Stimulated activated CD8-positive, alpha-beta memory T cell treated with anti-CD3 and anti-CD28 coated beads, Interleukin-12 subunit alpha, Interleukin-12 subunit beta, amount 100 ng/mL, for 24 hours (primary cell): ENCODE measurements at regions not wholly inside any gene's neighbourhood (a gene's known extent, or its start where the extent isn't known, plus 50 kb on each side); places are given as distances from the start of the nearest gene placed in this dataset.

Experiments used
- DNase-seq: peaks from one replicate; pipeline ENCODE4 v3.0.0-alpha.2; 2020; ENCODE audit errors: extremely low read depth

DNA sequence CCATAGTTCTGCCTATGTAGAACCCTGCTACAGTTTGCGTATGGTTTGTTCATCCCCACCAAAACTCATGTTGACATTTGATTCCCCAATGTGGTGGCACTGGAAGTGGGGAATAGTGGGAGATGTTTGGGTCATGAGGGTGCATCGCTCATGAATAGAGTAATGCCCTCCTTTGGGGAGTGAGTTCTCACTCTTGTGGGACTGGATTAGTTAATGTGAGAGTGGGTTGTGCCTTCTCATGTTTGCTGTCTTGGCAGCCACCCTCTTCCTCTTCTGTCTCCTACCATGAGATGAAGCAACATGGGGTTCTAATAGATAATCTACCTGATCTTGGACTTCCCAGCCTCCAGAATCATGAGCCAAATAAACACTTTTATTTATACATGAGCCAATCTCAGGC lies 237.2 kb upstream of the APCDD1 start:
- no peak for DNase-seq

DNA sequence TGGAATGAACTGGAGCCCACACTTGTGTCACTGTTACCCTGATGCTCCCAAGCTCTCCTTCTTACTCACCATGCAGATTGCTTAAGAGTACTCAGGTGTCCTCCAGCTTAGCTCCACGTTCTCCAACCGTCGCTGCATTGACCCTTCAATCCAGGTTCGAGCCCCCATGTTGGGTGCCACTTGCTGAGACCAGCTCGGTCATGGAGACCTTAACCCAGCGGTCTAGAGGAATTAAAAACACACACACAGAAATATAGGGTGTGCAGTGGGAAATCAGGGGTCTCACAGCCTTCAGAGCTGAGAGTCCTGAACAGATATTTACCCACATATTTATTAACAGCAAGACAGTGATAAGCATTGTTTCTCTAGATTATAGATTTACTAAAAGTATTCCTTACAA lies 229.1 kb upstream of the APCDD1 start:
- DNase-seq: no peak

DNA sequence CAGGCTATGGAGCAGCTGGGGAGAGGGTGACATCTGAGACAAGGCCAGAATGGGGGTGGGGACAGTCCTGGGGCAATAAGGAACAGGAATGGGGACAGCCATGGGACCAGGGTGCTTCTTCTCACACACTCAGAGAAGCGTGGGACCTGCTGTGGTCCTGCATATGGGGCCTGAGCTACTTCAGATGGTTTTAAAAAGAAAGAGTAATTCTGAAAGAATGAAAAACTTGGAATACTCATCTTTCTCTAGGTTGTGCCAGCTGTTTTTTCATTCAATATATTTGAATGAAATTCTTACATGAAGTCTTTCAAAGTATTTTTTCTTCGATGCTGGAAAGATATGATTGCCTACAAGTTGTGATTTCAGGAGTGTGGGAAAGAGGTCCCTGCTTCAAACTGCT lies 227.5 kb upstream of the APCDD1 start:
- no peak for DNase-seq

DNA sequence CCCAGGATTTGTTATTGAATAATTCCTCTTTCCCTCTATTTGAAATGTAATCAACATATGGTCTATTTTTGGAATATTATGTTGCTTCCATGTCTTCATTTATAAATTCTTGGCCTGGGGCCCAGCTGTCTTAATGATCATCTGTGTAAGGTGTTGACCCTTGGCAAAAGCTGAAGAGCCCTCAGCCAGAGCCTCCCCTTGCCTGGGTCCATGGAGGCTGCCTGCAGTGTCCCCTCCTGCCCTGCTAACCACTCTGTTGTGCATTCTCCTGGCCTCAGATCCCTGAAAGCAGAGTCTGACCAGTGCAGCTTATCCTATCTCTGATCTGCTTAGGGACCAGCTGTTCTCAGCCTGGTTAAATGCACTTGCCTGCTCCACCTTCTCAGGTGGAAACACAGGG lies 226.1 kb upstream of the APCDD1 start:
- DNase-seq: no peak

DNA sequence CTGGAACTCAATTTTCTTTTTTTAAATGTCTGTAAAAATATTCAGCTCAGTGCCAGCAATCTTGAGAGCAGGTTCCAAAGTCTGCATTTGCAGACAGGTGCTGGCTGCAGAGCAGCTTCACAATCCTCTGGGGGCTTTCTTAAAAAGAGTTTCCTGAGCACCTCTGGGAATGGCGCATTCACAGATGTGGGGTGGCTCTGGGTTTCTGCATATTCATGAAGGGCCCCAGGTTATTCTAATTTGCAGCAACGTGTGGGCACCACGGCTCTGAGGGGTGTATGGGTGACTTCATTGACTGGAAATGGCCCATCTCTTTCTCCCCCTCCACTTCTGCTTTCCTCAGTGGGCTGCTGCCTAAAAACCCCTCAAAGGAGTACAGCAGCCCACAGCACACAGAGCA lies 225.0 kb upstream of the APCDD1 start:
- DNase-seq: no peak

DNA sequence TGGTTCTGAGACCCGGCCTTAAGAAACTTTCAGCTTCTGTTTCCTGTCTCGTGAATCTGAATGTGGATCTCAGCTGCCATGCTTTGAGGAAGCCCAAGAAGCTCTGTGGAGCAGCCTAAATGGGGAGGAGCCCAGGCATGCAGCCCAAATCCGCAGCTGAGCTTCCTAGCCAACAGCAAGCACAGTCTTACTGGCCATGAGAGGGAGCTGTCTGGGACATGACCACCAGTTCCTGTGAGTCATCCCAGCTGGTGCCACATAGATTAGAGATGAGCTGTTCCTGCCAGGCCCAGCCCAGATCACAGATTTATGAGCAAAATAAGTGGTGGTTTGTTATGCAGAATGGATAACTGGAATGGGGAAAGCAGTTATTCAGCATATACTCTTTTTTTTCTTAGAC lies 224.4 kb upstream of the APCDD1 start:
- DNase-seq: no peak

DNA sequence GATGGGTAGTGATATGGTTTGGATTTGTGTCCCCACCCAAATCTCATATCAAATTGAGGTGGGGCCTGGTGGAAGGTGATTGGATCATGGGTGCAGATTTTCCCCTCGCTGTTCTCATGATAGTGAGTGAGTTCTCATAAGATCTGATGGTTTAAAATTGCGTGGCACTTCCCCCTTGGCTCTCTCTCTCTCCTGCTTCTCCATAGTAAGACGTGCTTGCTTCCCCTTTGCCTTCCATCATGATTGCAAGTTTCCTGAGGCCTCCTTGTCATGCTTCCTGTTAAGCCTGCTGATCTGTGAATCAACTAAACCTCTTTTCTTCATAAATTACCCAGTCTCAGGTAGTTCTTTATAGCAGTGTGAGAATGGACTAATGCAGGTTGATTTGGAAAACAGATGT lies 223.2 kb upstream of the APCDD1 start:
- DNase-seq: no peak

DNA sequence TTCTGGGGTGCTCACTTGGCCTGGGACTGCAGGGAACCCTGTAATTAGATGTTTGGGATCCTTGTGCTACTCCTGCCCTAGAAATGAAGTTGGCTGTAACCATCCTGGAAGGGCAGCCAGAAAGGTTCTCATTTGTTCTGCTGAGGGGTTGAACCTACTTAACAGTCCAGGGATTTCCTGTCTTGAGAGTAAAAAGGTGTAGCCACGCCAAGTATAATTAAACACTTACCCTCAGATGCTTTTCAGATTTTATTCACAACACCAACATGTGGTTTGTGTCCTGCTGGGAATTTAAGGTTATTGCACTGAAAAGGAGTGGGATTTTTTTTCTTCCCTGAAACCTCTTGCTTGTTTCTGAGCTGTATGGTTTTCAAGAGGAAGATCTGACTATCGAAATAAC lies 222.4 kb upstream of the APCDD1 start:
- no peak for DNase-seq

DNA sequence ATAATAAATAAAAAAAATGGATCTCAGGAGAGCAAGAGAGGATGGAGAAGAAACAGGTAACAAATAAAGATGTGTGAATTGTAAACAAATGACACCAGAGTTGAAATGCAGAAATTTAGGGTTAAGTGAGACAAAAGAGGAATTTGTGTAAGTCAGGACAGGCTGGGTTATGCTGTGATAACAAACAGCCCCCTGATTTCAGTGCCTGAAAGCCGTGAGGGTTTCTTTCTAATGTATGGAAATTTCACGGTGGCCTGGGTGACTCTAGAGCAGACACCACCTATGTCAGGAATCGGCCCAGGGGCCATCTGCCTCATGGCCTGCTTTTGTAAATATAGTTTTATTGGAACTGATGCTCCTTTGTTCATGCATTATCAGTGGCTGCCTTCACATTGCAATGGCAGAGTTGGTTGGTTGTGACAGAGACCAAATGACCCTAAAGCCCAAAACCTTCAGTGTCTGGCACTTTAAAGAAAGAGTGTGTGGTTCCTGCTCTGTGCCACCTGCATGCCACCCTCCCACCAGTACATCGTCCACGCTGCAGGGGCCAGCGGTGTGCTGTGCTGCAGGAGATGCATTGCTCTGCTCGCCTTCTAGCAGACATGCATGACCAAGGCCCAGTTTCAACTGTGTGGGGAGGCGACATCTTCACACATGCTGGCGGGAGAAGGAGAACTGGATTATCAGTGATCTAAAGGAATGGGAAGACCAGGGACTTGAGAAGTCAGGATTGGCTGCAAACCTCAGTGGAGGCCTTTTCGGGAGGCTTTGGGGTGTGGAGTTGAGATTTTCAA lies 221.2 kb upstream of the APCDD1 start:
- DNase-seq: no peak

DNA sequence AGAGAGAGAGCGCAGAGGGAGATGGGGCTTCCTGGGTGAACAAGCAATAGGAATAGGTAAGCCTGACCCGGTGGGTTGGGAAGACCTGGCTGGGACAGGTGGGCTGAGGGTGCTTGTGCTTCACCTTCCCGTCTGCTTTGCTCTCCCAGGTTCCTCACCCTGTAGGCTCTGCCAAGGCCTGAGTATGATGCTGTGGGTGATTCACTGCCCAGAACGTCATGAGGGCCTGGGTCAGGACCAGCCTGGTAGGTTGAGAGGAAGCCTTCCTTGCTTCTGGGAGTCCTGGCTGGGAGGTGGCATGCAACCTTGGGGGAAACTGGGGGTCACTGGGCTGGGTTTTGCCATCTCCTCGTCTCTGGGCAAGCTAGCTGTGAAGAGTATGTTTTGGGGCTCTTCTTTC lies 220.2 kb upstream of the APCDD1 start:
- DNase-seq: no peak

DNA sequence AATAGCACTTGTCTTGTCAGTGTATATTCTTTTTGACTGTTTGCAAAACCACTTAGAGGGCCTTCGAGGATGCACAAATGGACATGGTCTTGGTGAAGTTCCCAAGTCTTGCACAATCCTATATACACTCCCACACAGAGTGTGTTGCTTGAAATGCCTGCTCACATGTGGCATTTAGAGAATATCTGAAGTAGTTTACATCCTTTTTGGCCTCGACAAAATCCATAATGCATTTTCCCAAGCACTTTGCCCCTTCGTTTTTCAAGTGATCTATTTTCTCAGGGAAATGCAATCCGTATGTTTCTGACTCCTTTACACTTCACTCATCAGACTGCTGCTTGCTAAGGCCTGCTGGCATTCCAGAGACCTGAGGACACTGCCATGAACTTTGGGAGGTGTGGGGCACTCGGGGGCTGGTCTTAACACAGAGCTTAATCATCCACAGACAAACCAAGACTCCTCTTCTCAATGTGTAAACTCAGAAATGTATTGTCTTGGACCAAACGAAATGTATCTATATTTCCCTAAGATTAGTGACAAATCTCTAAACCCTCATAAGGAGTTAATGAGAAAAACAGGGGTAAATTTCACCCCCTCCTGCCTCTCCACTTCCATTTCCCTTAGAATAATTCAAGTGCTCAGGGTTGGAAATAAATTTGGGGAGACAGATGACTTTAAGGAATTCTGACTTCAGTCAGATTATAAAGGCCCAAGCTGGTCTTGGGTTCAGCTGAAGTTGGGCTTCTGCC lies 219.3 kb upstream of the APCDD1 start:
- no peak for DNase-seq

DNA sequence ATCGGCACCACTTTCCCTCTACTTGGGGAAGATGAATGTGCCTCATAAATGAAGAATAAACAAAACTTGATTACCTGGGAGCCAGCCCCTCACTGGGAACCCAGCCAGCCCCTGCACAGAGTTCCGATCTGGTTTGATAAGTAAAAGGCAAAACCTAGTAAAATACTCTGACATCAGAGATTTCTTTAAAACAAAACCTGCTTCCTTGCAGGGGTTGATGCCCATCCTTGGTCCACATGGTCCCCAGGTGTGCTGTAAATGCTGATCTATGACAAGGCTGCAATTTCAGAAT lies 218.8 kb upstream of the APCDD1 start:
- DNase-seq: no peak

DNA sequence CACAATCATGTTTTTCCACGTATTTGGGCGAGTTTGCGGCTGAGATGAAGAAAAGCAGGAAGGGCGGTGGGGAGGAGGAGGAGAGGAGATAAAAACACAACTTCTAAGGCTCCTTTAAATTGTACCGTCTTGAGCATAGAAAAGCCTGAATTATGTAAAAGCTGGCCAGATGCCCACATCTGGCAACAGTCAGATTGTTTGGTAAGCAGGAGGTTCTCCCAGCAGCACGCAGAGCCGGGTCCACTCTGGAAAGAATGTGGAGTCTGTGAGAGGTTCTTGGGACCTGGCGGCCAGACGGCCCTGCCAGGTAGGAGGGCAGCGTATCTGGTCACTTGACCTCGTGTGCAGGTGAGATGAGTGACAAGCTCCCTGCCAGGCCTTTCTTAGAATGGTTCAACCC lies 215.3 kb upstream of the APCDD1 start:
- DNase-seq: no peak

DNA sequence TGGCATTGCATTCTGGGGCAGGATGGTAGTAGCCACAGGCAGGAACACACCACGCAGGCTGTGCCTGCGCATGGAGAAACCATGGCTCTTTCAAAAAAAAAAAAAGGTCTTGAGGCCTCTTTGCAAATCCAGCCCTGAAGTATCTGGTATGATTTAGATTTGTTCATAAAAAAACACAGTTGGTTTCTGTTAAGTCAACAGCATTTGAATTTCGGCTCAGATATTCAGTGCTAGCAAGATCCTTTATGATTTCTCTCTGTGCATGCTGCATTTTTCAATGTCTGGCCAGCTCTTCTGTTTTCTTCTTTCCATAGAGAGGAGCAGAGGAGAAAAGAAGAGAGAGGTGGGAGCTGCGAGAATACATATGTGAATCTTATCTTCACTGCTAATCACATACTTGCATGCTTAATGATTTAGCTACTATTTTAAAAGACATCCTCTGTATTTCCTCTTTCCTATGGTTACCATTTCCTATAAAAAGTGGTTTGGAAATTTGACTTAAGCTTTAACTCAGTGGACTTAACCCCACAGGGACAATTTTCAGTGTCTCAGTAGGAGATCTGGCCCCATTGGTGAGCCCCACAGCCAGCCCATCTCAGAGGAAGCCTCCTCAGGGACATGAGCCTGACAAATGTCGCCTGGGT lies 214.3 kb upstream of the APCDD1 start:
- DNase-seq: no peak

DNA sequence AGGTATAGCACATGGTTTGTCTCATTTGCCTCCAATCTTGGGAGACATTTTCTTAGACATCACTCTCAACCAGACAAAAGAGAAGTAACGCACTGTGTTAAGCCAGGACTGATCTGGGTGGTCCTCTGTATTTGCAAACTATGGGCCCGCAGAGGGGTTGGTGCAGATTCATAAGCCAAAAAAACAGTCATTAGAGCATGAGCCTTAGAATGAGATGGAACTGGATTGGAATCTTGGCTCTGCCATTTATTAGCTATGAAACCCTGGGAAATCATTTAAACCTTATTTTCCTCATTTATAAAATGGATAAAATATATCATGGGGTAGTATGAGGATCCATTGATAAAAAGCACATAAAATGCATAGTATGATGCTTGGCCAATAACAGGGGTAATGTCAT lies 213.5 kb upstream of the APCDD1 start:
- DNase-seq: no peak

DNA sequence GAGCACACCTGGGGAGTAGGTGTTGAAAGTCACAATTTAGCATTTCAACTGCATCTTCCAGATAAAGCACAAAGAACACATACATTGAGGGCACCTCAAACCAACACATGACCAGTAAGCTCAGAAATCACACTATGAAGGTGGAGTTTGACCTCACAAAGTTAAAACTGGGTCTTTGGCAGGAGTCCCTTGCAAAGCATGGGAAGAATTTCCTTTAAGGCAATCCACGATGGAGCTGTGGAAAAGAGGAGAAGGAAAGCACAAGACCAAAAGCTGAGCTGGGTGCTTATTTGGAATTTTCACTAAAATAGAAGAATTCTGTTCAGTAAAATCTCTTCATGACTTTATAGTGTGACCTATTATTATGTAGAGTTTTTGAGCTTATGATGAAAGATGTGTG lies 212.9 kb upstream of the APCDD1 start:
- DNase-seq: no peak

DNA sequence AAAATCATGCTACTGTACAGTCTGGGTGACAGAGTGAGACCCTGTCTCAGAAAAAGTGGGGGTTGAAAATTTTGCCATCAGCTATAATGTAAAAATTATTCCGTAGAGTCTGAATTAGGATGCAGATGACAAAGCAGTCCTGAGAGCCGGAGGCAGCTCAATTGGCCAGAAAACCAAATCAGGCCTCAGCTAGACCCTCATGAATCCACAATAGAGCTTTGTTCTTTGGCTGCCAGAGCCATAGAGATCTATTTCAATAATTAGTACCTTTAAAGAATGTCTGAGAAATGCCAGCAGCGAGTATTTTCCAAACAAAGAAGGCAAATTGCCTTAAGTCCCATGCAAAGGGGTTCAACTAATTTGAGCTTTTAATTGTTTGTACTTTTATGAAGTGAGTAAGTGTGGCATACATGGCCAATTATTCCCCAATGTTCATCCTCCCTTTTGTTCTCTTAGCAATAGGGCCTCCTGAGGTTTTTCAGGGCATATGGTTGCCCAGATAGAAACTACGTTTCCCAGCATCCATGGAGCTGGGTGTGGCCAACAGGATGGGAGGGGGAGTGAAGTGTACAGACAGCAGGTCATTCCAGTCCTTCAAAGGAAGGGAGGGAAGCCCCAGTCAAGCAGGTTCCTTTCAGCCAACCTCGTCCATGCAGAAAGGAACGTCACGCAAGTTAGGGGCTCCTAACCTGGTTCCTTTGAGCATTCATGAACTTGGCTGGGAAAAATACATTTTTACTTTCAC lies 211.3 kb upstream of the APCDD1 start:
- DNase-seq: no peak

DNA sequence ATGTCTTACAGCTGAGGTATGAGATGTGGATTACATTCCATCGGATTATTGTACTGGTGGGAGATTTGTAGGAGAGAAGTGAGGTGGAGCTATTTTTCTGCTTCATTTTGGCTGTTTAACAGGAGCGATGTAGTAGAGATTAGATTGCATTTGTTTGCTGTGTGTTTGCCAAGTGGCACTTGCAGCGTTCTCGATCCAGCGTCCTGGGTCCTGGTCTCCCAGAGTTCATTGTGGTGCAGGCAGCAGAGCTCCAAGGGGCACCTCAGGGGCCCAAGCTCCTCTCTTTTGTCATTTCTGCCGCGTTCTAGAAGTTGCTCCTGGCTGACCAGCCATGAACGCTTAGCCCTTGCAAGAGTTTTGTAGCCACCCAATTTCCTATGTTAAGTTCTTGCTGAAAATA lies 210.1 kb upstream of the APCDD1 start:
- no peak for DNase-seq

DNA sequence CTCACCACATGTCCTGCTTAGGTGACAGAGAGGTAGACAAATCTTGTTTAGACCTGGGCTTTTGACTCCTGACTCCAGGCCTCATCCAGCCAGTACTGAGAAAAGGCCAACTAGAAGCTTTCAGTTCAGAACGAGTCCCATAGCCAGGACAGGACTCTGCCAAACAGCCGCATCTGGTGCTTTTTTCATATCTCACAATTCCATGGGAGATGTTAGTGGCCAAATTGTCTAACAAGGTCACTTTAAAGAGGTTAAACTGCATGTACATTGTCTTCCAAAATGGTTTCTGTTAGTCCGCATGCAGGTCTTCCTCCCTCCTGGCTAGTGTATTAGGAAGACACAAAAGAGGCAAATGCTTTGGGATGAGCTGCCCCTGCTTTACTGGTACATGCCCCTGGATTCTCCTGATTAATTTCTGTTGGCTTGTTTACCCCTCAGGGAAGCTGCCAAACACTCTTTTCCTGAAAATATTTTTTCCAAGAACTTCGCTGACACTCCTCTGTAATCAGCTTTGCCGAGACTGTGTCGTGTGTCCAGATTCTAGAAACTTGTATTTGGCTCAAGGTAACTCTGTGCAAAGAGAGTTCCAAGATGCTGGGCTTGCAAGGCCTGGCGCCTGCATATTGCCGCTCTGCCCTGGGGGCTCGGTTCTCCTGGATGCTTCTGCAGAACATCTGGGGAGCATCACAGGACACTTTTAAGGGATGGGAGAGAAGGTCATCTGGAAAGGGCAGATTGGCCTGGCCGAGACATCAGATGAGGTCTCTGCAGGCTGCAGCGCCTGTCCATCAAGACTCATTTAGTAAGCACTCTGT lies 209.2 kb upstream of the APCDD1 start:
- no peak for DNase-seq

DNA sequence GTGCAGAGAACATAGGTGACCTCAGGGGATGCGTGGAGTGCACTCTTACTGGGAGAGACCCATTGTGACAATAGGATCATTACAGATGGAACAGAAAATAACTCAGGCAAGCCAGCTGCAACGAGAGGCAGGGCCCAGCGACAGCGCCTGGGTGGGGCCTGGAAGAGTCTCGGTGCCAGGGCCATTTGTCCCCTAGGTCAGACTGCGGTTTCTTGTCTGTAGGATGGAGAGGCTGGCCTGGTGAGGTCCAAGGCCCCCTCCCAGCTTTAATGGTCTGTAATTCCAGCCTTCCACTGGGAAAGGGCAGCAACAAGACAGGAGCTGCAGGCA lies 208.6 kb upstream of the APCDD1 start:
- DNase-seq: no peak

DNA sequence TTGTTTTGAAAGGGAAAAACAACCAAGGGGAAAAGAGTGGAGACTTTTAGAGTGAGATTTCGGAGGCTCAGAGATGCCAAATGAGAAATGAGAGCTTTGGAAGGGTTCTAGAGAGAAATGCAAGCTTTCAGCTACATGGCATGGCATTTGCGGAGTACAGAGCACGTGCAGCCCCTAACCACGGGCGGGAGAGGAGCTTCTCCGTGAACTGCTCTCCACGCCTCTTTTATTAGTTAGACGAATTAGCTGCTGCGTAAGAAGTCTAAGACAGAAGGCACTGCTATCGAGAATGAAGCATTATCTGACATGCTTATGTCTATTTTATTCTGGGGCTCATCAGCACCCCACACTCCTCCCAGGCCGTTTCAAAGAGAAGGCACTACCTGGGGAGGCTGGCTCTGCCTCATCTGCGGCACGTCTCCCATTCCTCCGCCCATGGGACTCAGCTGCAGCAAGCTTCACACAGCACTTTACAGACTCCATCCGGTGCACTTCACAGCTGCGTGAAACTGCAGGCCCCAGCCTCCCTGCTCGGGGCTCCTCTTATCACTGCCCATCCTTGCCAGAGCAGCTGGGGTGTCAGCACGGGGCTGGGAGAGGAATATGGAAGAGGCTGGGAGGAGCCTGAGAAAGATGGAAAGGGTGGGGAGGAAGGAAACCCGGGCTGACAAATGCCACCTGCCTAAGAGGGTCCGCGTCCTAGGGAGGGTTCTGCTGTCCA lies 207.3 kb upstream of the APCDD1 start:
- DNase-seq: no peak
